Body of pancreas (tissue), 4 donors: ENCODE measurements at regions not wholly inside any gene's neighbourhood (a gene's known extent, or its start where the extent isn't known, plus 50 kb on each side); places are given as distances from the start of the nearest gene placed in this dataset.

Experiments used
- POLR2A ChIP-seq, 3 donors: fragments of 450-650 bp; IDR thresholded peaks; one replicate each; pipeline ENCODE4 v1.6.1; 2016; ENCODE audit warnings: antibody characterized with exemption in 3 of 3, mild to moderate bottlenecking in 2 of 3
- TF ChIP-seq, protein P1 (sequence below), 7 experiments: fragments of 450-650 bp in 4 of 7; fragments of 200-600 bp in 3 of 7; sonication (generic) in 3 of 7; IDR thresholded peaks; one replicate each; pipeline ENCODE4 v1.5.1; 2016 to 2019; ENCODE audit warnings: antibody characterized with exemption in 7 of 7

DNA sequence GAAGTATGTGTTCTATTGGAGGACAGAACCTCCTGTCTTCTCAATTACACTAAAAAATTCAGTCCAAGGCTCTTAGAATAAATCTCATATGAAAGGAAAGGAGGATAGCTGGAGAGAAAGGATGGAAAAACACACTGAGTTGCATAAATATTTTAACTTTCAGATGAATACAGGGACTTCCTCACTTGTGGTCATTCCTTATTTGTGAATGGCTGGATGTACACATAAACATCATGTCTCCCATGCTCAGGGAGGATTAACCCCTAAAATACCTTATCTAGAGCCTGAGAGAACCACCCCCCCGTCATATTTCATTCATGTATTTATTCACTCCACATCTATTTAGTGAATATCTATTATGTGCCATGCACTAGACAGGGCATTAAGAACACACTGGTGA, 217.6 kb upstream of the CITED2 start:
- no peak for TF ChIP-seq POLR2A (IDR thresholded peaks at IDR 0.05)
- TF ChIP-seq, protein P1, sequence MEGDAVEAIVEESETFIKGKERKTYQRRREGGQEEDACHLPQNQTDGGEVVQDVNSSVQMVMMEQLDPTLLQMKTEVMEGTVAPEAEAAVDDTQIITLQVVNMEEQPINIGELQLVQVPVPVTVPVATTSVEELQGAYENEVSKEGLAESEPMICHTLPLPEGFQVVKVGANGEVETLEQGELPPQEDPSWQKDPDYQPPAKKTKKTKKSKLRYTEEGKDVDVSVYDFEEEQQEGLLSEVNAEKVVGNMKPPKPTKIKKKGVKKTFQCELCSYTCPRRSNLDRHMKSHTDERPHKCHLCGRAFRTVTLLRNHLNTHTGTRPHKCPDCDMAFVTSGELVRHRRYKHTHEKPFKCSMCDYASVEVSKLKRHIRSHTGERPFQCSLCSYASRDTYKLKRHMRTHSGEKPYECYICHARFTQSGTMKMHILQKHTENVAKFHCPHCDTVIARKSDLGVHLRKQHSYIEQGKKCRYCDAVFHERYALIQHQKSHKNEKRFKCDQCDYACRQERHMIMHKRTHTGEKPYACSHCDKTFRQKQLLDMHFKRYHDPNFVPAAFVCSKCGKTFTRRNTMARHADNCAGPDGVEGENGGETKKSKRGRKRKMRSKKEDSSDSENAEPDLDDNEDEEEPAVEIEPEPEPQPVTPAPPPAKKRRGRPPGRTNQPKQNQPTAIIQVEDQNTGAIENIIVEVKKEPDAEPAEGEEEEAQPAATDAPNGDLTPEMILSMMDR (IDR thresholded peaks at IDR 0.05), result no peak
